GM12878 (cell line): ENCODE measurements at regions not wholly inside any gene's neighbourhood (a gene's known extent, or its start where the extent isn't known, plus 50 kb on each side); places are given as distances from the start of the nearest gene placed in this dataset.

Experiments used
- ATAC-seq: fragments of 200-7000 bp; cut with Tn5 transposase; 3 replicates; pipeline ENCODE4 v1.9.1; 2020; ENCODE audit warnings: mild to moderate bottlenecking, moderate library complexity
- BruUV-seq: library from RNA; stranded (reverse); fragments of 400-500 nt; replicated peaks from 2 replicates; lab custom pipeline; 2021; lab: Mats Ljungman, UMichigan
- CTCF ChIA-PET: fragments of 300-600 bp; sonication (Branson Sonifier 250); formaldehyde crosslinking; extraction: SDS; loops from one replicate; lab custom pipeline; 2021; ENCODE audit warnings: inconsistent platforms; lab: Yijun Ruan, JAX
- POLR2A ChIA-PET: fragments of 350-600 bp; formaldehyde crosslinking; extraction: SDS; loops from one replicate; lab custom pipeline; 2021; ENCODE audit warnings: inconsistent platforms; lab: Charles Lee
- RAD21 ChIA-PET: fragments of 300-600 bp; sonication (Branson Sonifier 250); formaldehyde crosslinking; loops from one replicate; lab custom pipeline; 2023; ENCODE audit warnings: antibody characterized with exemption; ENCODE audit not compliant: unreplicated experiment; lab: Charles Lee
- SMC1A ChIA-PET: fragments of 300-600 bp; sonication (Branson Sonifier 250); formaldehyde crosslinking; loops from one replicate; lab custom pipeline; 2023; ENCODE audit not compliant: unreplicated experiment, uncharacterized antibody; lab: Charles Lee
- DNase-seq: peaks from one replicate; pipeline ENCODE4 v3.0.0-alpha.2; 2011; ENCODE audit warnings: low read depth, low spot score
- FAIRE-seq: peaks from 3 replicates; lab custom pipeline; 2011; peaks lifted over from hg19 to GRCh38; lab: Jason Lieb, UNC
- H2AFZ ChIP-seq: 2 replicates; pipeline ENCODE4 v1.6.0; 2011; ENCODE audit warnings: low read depth, low read length, control low read depth; ENCODE audit not compliant: control insufficient read depth
- H3K27ac ChIP-seq: 2 replicates; pipeline ENCODE4 v1.5.1; 2011; ENCODE audit warnings: control low read depth; ENCODE audit not compliant: control insufficient read depth, insufficient read depth
- H3K27me3 ChIP-seq, 2 experiments: replicated peaks in 1 of 2; 2 replicates each; pipeline versions ENCODE4 v1.6.0 to v1.6.1; 2011; ENCODE audit warnings: low read length in 1 of 2; ENCODE audit not compliant: control insufficient read depth in 2 of 2, insufficient read depth in 2 of 2
- H3K36me3 ChIP-seq, 2 experiments: 2 replicates each; pipeline ENCODE4 v1.5.1; 2011; ENCODE audit warnings: low read length in 1 of 2; ENCODE audit not compliant: control insufficient read depth in 2 of 2, insufficient read depth in 2 of 2
- H3K4me1 ChIP-seq: 2 replicates; pipeline ENCODE4 v1.6.1; 2011; ENCODE audit warnings: mild to moderate bottlenecking, low read length, moderate library complexity, mixed read lengths; ENCODE audit not compliant: control insufficient read depth, insufficient read depth
- H3K4me2 ChIP-seq: 2 replicates; pipeline ENCODE4 v1.6.0; 2011; ENCODE audit warnings: control low read depth; ENCODE audit not compliant: control insufficient read depth, insufficient read depth
- H3K4me3 ChIP-seq: fragments of 200-600 bp; sonication (generic); 2 replicates; pipeline ENCODE4 v1.5.1; 2016
- H3K79me2 ChIP-seq: 2 replicates; pipeline ENCODE4 v1.6.0; 2011; ENCODE audit warnings: low read length; ENCODE audit not compliant: control insufficient read depth, insufficient read depth
- H3K9ac ChIP-seq: 2 replicates; pipeline ENCODE4 v1.8.0; 2011; ENCODE audit warnings: low read length, control low read depth, mixed read lengths; ENCODE audit not compliant: control insufficient read depth, insufficient read depth
- H3K9me3 ChIP-seq: replicated peaks from 3 replicates; pipeline ENCODE4 v1.5.1; 2011; ENCODE audit warnings: mild to moderate bottlenecking, low read length; ENCODE audit not compliant: control insufficient read depth, insufficient read depth
- H4K20me1 ChIP-seq: 2 replicates; pipeline ENCODE4 v1.6.0; 2011; ENCODE audit not compliant: control insufficient read depth, insufficient read depth
- CREB1 ChIP-seq: IDR thresholded peaks from 2 replicates; pipeline ENCODE4 v1.6.1; 2012; ENCODE audit warnings: low read depth, mild to moderate bottlenecking, inconsistent platforms
- FOXM1 ChIP-seq: IDR thresholded peaks from 2 replicates; pipeline ENCODE4 v1.6.1; 2012; ENCODE audit warnings: low read depth, mild to moderate bottlenecking, inconsistent platforms, low read length, moderate library complexity
- MYC ChIP-seq: IDR thresholded peaks from 2 replicates; pipeline ENCODE4 v1.6.1; 2011; ENCODE audit warnings: mild to moderate bottlenecking, low read length, moderate library complexity, inconsistent platforms; ENCODE audit not compliant: insufficient read depth, insufficient replicate concordance, insufficient read length, severe bottlenecking
- NFIC ChIP-seq: IDR thresholded peaks from 2 replicates; pipeline ENCODE4 v1.6.1; 2012; ENCODE audit warnings: low read depth, mild to moderate bottlenecking, inconsistent platforms, low read length, moderate library complexity
- POLR2AphosphoS2 ChIP-seq: IDR thresholded peaks from 2 replicates; pipeline ENCODE4 v1.6.1; 2011; ENCODE audit warnings: low read depth, mild to moderate bottlenecking, low read length, improper control_type of control experiment, moderate library complexity
- WGBS: methylation state at CpG from one replicate; pipeline ENCODE4 v1.1.6; 2016; ENCODE audit warnings: low lambda C conversion rate; ENCODE audit not compliant: insufficient replicate concordance, insufficient coverage; ENCODE audit errors: missing lambda C conversion rate; 5-methylcytosine and 5-hydroxymethylcytosine counted together
- in situ Hi-C: fragments of 300-500 bp; cut with MboI; formaldehyde crosslinking; loops from 9 replicates; pipeline ENCODE4 v1.14.3; 2018; ENCODE audit warnings: mixed read lengths
- intact Hi-C: fragments of 100-400 bp; cut with micrococcal nuclease; formaldehyde crosslinking; loops from one replicate; pipeline ENCODE4 v1.14.2; 2022; ENCODE audit not compliant: unreplicated experiment
- TF ChIP-seq, protein P1 (sequence below): fragments of 450-650 bp; IDR thresholded peaks from 2 replicates; pipeline ENCODE4 v1.6.1; 2017; ENCODE audit warnings: mild to moderate bottlenecking, low read depth, inconsistent platforms; ENCODE audit not compliant: poor library complexity, severe bottlenecking
- TF ChIP-seq, protein P2 (sequence below): fragments of 450-650 bp; formaldehyde crosslinking; IDR thresholded peaks from 2 replicates; pipeline ENCODE4 v1.5.0; 2022; ENCODE audit warnings: mild to moderate bottlenecking, missing genetic modification characterization
- TF ChIP-seq, protein P3 (sequence below): IDR thresholded peaks from 2 replicates; pipeline ENCODE4 v1.6.1; 2012; ENCODE audit warnings: mild to moderate bottlenecking, low read depth, low read length
- TF ChIP-seq, protein P4 (sequence below), 3 experiments: IDR thresholded peaks in 2 of 3; conservative IDR thresholded peaks in 1 of 3; 2 replicates each; pipeline ENCODE4 v1.5.1; 2011; ENCODE audit warnings: low read depth in 3 of 3, low read length in 3 of 3, mild to moderate bottlenecking in 3 of 3, control low read depth in 2 of 3, moderate library complexity in 2 of 3, inconsistent platforms in 1 of 3, mixed read lengths in 1 of 3; ENCODE audit not compliant: control insufficient read depth in 2 of 3, insufficient read depth in 1 of 3; ENCODE audit errors: extremely low read depth in 1 of 3

DNA sequence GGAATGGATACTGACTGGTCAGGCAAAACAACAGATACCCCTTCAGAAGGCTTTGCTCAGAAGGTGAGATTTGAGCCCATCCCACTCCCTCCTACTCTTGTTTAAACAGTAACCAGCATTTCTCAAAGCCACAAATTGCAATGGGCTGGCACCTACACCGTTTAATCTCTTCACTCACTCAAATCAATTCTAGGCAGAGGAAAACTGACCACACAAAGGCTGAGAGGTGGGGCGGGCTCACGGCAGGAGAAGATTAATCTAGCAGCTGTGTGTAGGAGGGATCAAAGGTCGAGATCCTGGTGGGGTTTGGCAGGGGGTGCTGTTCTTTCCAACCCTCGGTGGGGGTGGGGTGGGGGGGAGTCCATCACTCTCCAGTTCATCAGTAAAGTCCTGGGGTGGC lies 622.4 kb downstream of the BCOR start:
- FAIRE-seq: no peak
- CTCF ChIA-PET: no interaction called here
- ATAC-seq: peak; percentile 55
- TF ChIP-seq, protein P1, sequence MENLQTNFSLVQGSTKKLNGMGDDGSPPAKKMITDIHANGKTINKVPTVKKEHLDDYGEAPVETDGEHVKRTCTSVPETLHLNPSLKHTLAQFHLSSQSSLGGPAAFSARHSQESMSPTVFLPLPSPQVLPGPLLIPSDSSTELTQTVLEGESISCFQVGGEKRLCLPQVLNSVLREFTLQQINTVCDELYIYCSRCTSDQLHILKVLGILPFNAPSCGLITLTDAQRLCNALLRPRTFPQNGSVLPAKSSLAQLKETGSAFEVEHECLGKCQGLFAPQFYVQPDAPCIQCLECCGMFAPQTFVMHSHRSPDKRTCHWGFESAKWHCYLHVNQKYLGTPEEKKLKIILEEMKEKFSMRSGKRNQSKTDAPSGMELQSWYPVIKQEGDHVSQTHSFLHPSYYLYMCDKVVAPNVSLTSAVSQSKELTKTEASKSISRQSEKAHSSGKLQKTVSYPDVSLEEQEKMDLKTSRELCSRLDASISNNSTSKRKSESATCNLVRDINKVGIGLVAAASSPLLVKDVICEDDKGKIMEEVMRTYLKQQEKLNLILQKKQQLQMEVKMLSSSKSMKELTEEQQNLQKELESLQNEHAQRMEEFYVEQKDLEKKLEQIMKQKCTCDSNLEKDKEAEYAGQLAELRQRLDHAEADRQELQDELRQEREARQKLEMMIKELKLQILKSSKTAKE: no peak
- TF ChIP-seq POLR2AphosphoS2: no peak
- TF ChIP-seq CREB1: no peak
- no peak for TF ChIP-seq FOXM1
- TF ChIP-seq, protein P2, sequence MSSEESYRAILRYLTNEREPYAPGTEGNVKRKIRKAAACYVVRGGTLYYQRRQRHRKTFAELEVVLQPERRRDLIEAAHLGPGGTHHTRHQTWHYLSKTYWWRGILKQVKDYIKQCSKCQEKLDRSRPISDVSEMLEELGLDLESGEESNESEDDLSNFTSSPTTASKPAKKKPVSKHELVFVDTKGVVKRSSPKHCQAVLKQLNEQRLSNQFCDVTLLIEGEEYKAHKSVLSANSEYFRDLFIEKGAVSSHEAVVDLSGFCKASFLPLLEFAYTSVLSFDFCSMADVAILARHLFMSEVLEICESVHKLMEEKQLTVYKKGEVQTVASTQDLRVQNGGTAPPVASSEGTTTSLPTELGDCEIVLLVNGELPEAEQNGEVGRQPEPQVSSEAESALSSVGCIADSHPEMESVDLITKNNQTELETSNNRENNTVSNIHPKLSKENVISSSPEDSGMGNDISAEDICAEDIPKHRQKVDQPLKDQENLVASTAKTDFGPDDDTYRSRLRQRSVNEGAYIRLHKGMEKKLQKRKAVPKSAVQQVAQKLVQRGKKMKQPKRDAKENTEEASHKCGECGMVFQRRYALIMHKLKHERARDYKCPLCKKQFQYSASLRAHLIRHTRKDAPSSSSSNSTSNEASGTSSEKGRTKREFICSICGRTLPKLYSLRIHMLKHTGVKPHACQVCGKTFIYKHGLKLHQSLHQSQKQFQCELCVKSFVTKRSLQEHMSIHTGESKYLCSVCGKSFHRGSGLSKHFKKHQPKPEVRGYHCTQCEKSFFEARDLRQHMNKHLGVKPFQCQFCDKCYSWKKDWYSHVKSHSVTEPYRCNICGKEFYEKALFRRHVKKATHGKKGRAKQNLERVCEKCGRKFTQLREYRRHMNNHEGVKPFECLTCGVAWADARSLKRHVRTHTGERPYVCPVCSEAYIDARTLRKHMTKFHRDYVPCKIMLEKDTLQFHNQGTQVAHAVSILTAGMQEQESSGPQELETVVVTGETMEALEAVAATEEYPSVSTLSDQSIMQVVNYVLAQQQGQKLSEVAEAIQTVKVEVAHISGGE (CRISPR knock-in tag): no peak
- TF ChIP-seq, protein P3, sequence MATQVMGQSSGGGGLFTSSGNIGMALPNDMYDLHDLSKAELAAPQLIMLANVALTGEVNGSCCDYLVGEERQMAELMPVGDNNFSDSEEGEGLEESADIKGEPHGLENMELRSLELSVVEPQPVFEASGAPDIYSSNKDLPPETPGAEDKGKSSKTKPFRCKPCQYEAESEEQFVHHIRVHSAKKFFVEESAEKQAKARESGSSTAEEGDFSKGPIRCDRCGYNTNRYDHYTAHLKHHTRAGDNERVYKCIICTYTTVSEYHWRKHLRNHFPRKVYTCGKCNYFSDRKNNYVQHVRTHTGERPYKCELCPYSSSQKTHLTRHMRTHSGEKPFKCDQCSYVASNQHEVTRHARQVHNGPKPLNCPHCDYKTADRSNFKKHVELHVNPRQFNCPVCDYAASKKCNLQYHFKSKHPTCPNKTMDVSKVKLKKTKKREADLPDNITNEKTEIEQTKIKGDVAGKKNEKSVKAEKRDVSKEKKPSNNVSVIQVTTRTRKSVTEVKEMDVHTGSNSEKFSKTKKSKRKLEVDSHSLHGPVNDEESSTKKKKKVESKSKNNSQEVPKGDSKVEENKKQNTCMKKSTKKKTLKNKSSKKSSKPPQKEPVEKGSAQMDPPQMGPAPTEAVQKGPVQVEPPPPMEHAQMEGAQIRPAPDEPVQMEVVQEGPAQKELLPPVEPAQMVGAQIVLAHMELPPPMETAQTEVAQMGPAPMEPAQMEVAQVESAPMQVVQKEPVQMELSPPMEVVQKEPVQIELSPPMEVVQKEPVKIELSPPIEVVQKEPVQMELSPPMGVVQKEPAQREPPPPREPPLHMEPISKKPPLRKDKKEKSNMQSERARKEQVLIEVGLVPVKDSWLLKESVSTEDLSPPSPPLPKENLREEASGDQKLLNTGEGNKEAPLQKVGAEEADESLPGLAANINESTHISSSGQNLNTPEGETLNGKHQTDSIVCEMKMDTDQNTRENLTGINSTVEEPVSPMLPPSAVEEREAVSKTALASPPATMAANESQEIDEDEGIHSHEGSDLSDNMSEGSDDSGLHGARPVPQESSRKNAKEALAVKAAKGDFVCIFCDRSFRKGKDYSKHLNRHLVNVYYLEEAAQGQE: no peak
- TF ChIP-seq, protein P4, sequence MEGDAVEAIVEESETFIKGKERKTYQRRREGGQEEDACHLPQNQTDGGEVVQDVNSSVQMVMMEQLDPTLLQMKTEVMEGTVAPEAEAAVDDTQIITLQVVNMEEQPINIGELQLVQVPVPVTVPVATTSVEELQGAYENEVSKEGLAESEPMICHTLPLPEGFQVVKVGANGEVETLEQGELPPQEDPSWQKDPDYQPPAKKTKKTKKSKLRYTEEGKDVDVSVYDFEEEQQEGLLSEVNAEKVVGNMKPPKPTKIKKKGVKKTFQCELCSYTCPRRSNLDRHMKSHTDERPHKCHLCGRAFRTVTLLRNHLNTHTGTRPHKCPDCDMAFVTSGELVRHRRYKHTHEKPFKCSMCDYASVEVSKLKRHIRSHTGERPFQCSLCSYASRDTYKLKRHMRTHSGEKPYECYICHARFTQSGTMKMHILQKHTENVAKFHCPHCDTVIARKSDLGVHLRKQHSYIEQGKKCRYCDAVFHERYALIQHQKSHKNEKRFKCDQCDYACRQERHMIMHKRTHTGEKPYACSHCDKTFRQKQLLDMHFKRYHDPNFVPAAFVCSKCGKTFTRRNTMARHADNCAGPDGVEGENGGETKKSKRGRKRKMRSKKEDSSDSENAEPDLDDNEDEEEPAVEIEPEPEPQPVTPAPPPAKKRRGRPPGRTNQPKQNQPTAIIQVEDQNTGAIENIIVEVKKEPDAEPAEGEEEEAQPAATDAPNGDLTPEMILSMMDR (IDR thresholded peaks at IDR 0.05 in 2 of 3, conservative IDR thresholded peaks at IDR 0.05 in 1 of 3; ENCODE audit: control insufficient read depth in 2 of 3, extremely low read depth in 1 of 3, insufficient read depth in 1 of 3, low read depth in 3 of 3, low read length in 3 of 3): no peak
- TF ChIP-seq MYC: no peak
- TF ChIP-seq NFIC: no peak

More for the DNA sequence above, 622.4 kb downstream of the BCOR start:
- no peak overlapping the region for H3K4me3 ChIP-seq
- ChIA-PET RAD21 (no interaction called here), POLR2A (no interaction called here), SMC1A (interaction anchor here (0.6 kb wide), 1 partner anchor 130 kb away, joined by 3 read pairs; no protein-coding TSS in a partner anchor)
- no TSS peak for BruUV-seq
- H2AFZ ChIP-seq: no peak overlapping the region
- no peak overlapping the region for H3K4me2 ChIP-seq
- no peak overlapping the region for H3K9ac ChIP-seq
- DNase-seq: no peak
- no peaks in the 10 kb centered on the region for H3K36me3 ChIP-seq
- H3K4me1 ChIP-seq: no peaks in the 10 kb centered on the region
- no peaks in the 10 kb centered on the region for H4K20me1 ChIP-seq
- H3K79me2 ChIP-seq: no peaks in the 10 kb centered on the region
- no peak overlapping the region for H3K27ac ChIP-seq
- WGBS: 5% methylated on average over 4 of the region's 5 CpGs
- no peaks in the 10 kb centered on the region for H3K9me3 ChIP-seq
- intact Hi-C loops (no loop called here), in situ Hi-C loops (no loop called here)
- H3K27me3 ChIP-seq: no peaks in the 10 kb centered on the region
